ENCODE measurements at regions not wholly inside any gene's neighbourhood (a gene's known extent, or its start where the extent isn't known, plus 50 kb on each side); places are given as distances from the start of the nearest gene placed in this dataset.
"Not testable (repeated sequence)": the region's sequence is repeated elsewhere in the genome, so short reads cannot be mapped to it uniquely, and the experiment has no call there.

DNA sequence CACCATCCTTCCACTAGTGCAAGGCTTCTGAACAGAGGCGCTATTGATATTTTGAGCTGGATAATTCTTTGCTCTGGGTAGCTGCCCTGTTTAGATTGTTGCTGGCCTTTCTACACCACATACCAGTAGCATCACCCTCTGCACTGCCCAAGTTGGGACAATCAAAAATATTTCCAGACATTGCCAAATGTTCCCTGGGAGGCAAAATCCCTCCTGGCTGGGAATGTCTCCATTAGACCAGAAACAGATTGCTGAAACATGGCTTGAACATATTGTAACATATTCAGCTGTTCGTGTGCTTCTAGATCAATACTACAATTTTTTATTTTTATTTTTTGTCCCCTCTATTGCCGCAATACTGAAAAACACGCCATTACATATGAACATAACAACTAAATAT is 174.6 kb downstream of the ABCA8 start:
- DNase-seq, result no peak

DNA sequence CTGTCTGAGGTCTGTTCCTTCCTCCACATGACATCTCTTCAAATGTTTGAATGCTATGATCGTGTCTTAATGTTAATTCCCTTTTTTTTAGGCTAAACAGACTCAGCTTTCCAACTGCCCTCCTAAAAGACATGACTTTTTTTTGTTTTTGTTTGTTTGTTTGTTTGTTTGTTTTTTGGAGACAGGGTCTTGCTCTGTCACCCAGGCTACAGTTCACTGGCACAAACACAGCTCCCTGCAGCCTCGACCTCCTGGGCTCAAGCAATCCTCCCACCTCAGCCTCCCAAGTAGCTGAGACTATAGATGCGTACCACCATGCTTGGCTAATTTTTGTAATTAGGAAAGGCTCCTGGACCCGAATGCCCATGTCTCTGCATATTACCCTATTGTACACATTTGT is 176.5 kb downstream of the ABCA8 start:
- no peak for DNase-seq

DNA sequence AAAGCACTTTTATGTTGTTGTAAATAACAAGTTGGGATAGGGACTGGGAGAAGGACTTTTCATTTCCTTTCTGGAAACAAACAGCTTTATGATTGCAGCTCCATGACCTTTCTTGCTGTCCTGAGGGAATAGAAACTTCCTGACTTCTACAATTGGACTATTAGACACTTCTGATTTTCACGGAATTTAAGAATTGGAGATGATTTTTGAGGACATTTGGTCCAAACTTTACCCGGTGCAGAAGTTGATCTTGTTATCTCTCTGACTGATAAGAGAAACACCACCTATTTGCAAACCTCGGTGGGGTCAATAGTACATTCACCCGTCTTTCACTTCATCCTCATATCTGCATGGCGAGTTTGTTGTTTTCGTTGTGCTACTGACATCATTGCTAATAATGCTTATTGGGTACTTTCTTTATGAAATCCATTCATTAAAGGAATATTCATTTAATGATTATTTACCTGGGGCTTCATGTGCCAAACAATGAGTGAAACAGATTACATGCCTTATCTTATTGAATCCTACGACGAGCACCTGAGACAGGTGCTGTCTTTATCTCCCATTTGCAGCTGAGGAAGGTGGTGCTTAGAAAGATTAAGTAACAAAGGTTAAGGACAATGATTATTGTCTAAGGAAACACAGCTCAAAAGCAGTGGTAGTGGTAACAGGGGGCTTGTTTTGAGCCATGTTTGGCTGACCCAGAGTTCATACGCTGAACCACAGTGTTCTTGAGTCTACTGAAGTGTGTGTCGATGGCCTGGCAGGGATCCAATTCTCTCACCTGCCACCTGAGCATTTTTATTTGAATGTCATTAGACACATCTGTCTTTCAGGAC is 176.9 kb upstream of the FAM20A start:
- no peak for DNase-seq

DNA sequence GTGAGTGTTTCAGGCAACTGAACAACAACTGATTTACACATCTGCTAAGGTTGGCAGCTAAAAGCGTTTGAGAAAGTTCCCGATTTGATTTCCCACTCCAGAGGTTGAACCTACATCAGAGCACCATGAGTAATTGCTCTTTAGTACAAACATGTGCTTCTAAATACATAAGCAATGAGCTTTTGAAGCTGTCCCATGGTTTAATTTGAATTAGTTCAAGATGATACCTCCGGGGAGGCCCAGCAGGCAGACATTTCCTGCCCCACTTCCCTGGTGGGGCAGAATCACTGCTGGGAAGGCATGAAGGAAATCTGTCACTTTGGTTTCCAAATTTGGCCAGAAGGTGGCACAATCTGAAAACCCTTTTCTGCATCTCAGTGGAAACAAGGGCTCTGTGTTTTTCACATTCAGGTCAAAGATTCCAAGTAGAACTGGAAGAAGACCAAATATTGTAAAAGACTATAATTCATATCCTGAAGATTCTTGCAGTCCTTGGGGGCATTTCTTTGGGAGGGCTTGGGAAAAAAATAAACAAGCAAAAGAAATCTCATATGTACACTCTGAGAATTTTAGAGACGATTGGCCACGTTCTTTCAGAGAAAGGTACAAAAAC is 176.2 kb upstream of the FAM20A start:
- DNase-seq, result peak; percentile 85

DNA sequence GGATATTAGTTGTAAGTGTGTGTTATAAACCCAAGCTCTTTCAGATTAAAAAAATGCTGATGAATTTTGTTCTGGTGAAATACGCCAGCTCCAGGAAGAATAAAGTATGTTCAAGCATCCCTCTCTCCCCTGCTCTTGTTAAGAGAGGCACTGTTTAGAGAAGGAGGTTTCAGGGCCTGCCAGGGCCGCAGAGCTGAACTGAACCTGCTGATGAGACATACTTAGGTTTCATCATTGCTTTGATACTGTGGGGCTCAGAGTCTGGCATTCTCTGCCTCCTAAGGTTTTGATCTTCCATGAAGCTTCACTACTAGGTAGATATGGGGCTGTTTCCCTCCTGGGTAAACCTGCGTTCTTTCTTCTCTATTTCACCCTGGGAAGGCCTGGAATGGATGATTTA is 175.3 kb upstream of the FAM20A start:
- no peak for DNase-seq

DNA sequence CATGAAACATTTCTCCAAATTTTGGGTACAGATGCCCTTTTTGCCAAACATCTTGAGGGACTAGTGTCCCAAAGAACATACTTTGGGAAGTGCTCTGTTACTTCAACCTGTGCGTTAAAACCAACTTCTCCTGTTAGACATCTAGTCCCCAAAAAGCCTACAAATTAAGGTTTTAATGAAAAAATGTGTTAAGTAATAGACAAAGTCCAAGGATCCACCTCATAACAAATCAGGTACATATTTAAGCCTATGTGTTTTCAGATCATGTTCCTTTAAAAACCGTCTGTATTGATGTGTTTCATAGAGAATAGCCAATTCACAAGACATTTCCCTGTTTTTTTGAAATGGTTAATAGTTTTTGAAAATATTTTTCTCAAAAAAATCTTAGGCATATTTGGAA is 174.8 kb upstream of the FAM20A start:
- DNase-seq, result no peak

DNA sequence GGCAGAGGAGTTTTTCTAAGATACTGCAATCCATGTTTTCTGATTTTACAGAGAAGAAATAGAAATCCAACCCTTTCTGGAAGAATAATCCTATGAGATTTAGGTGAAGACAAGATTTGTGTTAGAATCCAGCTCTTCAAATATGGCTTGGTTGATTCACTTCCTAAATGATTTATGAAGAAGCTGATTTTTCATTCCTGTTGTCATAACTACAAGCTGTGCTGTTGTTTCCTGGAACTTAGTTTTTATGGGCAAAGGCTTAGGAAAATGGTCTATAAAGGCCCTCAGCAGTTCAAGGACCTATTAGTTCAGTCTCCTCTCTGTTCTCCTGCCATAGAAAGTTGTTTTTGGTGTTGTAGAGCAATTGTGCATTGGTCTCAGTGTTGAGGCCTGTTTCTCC is 174.2 kb upstream of the FAM20A start:
- DNase-seq, result no peak

DNA sequence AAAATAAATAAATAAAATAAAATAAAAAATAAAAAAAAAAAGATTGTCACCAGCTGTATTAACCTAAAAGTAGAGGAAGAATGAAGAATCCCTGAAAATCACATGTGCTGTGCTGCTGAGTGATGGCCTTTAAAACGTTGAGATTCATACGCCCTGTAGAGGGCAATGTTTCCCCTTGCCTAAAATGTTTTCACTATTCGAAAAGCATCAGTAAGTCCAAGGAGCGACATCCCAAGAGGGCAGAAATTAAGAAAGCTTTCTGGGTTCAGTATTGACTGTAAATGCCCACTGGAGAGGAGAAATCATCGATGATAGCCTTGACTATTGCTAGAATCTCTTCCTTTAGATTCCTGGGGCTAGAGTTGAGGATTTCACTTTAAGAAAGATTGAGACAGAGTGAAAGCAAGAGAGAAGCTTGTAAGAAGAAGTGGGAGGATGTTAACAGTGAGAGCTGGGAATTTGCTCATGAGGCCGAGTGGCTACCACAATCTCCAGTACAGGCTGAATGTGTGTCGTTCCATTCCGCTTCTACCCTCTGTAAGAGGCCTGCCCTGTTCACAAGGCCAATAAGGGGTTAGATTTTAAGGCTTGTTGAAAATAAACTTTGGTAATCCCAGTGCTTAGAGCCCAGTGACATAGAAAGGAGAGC is 170.8 kb upstream of the FAM20A start:
- peak; percentile 78 for DNase-seq

DNA sequence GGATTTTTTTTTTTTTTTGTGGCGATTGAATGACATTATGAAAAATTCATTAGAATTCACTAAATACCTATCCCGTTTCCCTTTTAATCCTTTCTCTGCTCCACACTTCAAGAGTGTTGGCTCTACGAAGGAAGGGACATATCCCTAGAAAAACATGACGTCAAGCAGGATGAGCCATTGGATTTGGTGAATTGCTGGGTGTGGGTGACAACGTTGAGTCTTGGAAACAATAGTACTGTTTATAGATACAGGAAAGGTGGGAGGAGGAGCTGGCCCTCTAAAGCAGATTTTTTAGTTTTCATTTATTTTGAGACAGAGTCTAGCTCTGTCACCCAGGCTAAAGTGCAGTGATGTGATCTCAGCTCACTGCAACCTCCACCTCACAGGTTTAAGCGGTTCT is 167.6 kb upstream of the FAM20A start:
- no peak for DNase-seq

DNA sequence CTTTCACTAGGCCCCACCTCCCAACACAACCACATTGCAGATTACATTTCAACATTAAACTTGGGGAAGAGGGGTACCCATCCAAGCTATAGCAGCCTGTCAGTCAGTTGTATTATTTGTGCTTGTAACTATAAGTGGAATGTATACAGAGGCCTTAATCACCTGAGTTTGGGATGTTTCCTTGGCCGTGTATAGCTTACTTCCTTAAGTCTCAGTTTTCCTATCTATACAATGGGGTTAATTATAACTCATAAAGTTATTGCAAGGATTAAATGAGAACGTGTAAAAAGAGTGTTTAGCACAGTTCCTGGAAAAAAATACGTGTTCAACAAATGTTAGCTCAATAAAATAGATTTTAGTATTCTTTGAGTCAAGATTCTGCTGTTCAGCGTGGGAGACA is 165.5 kb upstream of the FAM20A start:
- DNase-seq, result no peak

DNA sequence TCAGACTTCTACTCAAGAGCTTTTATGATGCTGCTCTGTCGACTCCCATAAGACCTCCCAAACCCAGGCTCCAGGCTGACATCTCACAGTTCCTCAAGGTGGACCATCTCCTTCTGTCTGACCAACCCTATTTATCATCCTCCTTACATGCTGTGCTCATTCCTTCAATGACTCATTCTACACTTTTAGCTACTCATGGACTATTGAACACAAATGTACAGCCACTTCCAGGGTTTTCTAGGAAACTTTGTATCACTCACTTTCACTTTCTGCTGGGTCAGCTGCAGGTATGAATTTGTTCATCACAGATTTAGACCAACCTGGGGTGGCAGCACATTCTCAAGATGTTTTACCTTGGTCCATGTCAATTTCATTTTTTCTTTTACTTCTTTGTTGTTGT is 162.4 kb upstream of the FAM20A start:
- DNase-seq, result no peak

DNA sequence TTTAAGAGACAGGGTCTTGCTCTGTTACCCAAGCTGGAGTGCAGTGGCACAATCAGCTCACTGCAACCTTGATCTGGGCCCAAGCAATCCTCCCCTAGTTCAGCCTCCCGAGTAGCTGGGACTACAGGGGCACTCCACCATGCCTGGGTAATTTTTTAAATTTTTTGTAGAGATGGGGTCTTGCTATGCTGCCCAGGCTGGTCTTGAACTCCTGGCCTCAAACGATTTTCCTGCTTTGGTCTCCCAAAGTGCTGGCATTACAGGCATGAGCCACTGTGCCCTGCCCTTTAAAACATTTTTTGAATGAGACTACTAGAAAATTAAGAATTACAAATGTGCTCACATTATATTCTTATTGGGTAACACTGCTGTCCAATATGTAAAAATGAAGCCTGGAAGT is 161.7 kb upstream of the FAM20A start:
- no peak for DNase-seq

DNA sequence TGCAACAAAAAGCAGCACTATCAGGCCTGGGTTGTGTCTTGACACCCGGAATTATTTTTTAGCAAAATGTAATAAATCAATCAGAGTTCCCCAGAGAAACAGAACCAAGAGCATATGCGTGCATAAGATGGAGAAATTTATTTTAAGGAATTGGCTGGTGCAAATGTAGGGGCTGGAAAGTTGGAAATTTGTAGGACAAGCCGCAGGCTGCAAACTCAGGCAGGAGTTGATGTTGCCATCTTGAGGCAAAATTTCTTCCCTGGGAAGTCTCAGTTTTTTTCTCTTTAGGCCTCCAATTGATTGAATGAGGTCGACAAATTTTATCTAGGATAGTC is 158.9 kb upstream of the FAM20A start:
- no peak for DNase-seq

DNA sequence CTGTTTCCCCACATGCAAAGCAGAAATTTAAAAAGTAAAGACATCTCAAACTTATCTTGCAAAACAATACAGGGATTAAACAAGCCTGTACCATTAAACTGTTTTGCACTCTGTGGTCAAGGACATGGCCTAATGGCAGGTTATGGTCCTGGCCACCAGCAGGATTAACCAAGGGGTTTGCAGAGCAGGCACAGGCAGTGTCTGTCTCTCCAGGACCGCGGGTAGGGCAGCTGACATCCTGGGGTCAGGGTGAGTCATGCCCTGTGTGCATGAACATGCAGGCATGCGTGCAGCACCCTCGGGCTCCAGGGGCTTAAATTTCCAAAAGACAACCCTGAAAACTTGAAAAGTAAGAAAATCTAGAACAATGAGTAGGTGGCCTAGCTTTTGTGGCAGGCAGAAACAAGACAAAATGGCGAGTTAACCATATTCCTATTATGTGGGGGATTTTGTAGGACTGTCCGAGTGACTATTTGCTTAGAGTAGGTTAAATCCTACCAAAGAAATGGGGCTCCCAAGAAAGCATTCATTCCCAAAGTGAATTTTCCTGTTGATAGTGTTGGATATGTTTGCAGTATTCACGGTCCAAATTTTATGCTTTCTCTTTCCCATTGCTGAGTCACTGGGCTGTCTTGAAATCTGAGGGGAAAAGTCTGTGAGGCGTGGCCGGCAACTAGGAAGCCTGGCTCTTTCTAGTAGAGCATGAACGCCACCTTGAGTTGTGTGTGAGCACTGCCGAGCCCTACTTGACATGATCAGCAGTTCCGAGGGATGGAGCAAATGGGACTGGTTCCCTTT is 158.4 kb upstream of the FAM20A start:
- DNase-seq, result peak; percentile 95

DNA sequence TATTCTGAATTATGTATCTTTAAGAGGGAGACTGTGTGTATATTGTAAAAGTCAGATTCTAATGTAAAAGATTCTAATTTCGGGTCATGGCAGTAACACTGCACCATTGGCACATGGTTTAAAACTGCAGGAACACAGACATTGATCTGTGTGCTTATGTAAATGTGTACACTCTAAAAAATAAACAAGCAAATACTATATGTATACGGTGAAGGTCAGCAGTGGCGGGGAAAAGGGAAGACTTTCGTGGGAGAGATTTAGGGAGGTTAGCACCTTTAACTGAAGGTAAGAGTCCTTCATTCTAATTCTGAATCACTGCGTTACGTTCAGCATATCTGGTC is 157.8 kb upstream of the FAM20A start:
- DNase-seq, result no peak

DNA sequence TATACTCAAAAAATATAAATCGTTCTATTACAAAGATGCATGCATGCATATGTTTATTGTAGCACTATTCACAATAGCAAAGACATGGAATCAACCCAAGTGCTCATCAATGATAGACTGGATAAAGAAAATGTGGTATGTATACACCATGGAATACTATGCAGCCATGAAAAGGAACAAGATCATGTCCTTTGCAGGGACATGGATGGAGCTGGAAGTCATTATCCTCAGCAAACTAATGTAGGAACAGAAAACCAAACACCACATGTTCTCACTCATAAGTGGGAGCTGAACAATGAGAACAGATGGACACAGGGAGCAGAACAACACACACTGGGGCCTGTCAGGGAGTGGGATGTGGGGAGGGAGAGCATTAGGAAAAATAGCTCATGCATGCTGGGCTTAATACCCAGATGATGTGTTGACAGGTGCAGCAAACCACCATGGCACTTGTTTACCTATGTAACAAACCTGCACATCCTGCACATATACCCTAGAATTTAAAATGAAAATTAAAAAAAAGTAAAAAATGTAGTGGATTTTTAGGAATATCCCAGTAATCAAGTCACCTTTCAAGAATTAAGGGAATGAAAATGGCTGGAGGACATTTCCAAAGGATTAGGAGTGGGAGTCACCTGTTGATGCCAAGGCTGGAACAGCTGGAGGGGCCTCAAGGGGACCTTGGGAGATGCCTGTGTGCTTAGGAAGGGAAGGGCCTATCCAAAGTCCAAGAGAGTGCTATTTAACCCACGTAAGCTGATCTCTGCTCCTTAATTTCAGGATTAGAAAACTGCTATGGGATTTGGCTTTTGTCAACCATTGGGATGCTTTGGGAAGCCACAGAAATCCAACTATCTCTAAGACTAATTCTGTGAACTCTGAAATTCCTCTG is 156.9 kb upstream of the FAM20A start:
- DNase-seq, result not testable (repeated sequence)

DNA sequence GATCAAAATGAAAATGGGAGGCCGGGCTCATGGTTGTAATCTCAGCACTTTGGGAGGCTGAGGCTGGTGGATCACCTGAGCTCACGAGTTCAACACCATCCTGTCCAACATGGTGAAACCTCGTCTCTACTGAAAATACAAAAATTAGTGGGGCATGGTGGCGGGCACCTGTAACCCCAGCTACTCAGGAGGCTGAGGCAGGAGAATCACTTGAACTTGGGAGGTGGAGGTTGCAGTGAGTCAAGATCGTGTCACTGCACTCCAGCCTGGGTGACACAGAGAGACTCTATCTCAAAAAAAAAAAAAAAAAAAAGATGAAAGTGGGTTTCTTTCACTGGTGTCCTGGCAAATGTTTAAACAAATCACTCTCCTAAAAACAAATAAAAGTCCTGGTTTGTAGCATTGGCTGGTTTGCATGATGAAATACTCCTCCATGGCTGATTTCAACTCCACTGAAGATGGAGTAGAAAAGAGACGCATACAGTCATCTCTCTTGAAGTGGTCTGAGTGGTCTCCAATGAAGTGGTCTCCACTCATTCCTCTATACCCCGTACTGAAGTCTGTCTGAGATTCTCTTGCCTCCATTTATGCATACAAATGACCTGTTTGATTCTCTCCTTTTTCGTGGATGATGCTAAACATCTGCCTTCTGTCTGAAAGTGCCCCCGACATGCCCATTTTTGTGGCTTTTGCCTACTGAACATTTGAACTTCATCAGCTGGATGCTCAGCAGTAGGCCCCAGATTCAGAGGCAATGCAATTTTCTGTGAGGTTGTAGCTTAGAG is 153.0 kb upstream of the FAM20A start:
- no peak for DNase-seq

DNA sequence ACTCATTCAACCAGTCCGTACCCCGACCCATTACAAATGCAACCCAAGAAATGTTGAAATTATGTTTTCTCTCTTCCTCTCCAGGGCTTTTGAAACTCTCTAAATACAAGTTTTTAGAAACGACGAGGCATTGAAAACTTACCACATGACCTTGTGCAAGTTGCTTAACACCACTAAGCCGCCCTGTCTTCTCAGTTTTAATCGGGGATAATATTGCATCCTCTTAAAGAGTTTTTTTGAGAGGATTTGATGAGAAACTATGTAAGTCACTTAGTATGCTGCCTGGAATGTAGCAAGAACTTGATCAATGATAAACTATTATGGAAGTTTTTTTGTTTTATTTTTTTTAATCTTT is 149.0 kb upstream of the FAM20A start:
- no peak for DNase-seq

DNA sequence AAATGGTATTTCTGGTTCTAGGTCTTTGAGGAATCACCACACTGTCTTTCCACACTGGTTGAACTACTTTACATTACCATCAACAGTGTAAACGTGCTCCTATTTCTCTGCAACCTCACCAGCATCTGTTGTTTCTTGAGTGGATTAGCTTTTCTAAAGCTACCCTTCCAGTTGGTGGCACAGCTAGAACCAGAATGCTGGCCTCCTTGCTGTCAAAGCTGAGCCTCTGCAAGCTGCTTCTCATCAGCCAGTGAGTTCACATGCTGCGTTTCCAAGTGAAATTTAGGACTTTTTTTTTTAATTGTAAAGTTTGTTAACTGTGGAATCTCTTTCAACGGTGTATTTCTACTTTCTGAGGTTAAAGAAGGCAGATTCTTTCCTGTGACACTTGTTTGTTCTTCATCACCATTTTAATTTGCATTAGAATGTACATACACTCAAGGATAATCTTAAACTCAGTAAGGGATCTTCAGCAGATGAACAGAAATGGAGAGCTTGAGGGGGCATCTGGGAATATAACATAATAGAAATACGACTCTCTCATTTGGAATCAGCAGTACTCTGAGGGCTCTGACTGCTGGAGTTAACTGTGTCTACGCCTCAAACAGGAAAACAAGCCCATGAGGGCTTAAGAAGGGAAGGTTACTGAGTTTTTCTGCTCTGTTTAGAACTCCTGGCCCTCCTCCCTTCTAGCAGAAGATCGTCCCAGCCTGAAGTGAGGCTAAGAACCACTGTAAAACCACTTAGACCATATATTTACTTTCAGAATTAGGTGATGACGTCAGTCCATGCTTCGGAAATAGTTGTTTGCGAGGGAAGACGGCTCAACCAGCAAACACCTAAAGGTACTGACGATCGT is 148.4 kb upstream of the FAM20A start:
- no peak for DNase-seq

DNA sequence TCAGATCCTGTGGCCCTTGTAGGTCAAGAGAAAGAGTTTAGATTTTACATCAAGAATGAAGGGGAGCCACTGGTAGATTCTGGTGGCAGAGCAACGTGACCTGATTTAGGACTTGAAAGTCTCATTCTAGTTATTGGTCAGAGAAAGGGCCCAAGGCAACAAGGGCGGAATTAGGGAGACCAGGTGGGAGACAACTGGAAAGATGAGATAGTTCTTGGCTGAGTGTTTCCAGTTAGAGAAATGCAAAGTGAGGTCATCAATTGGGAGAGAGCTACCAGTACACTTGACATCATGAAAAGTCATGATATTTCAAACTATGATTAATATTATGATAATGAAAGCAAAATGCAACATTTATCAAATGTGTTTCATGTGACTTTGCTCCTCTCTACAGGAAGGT is 147.2 kb upstream of the FAM20A start:
- no peak for DNase-seq
